ENCODE measurements at regions not wholly inside any gene's neighbourhood (a gene's known extent, or its start where the extent isn't known, plus 50 kb on each side); places are given as distances from the start of the nearest gene placed in this dataset.

DNA sequence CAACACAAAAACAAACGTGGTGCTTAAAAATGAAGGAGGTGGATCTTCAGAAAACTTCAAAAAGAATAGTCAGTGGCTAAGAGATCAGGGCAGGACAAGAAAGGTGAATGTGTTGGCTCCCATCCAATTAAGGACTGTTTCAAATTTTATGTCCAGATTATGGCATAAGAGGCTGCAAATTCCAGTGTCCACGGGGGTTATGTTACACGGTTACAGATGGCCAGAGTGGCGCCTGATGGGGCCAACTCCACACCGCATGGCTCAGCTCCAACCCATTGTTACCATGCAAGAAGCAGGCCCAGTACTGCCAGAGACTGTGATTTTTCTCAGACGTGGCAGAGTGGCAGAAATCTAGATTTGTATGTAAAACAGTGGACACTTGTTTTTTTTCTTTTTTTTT lies 168.4 kb upstream of the TENM3 start:
- no peak for TF ChIP-seq CTCF (IDR thresholded peaks at IDR 0.05; ENCODE audit: control insufficient read depth, extremely low read depth, insufficient read depth)
- no peak overlapping the region for H3K4me3 ChIP-seq (ENCODE audit: low read depth, low read length)
- no peak for DNase-seq (ENCODE audit: low read depth)

DNA sequence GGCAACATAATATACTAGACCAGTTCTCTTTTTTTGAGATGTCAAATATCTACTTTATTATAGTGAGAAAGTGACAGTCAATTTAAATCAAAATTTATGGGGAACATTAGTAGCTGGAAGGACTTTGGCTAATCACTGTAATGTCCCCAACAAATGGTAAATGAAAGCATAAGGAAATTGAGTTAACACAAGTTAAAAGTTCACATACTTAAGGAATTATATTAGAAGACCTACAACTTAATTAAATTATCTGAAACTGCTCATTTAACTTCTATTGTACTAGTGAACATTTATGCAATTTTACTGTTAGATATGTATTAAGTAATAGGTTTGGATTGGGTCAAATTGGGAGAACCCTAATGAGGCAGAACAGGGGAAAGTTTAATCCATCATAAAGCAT lies 160.3 kb upstream of the TENM3 start:
- H3K4me3 ChIP-seq (ENCODE audit: low read depth, low read length), result no peak overlapping the region
- DNase-seq (ENCODE audit: low read depth), result no peak
- no peak for TF ChIP-seq CTCF (IDR thresholded peaks at IDR 0.05; ENCODE audit: control insufficient read depth, extremely low read depth, insufficient read depth)

- no peak overlapping the region for H3K4me3 ChIP-seq (ENCODE audit: low read depth, low read length)
- DNase-seq (ENCODE audit: low read depth), result no peak
- TF ChIP-seq CTCF (IDR thresholded peaks at IDR 0.05; ENCODE audit: control insufficient read depth, extremely low read depth, insufficient read depth), result no peak
Observed at GRCh38 chr4:182083671-182084410, 159.4 kb upstream of the TENM3 start.

DNA sequence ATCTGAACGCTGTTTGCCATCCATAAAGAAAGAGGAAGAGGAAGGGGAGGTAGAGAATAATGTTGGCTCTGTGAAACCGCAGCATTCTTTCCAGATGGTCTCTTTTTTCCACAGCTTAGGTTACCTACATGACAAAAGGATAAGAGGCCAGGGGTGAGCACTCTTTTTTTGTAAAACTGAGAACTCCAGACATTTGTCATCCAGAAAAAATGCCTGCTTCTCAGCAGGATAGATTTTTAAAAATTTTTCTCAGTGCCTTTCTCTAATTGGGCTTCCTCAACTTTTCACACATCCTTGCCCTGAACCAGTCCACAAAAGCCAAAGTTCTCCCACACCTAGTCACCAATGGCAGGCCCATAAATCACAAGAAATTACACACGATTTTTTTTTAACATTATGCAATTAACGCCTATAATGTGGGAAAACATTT lies 158.1 kb upstream of the TENM3 start:
- H3K4me3 ChIP-seq (ENCODE audit: low read depth, low read length), result no peak overlapping the region
- TF ChIP-seq CTCF (IDR thresholded peaks at IDR 0.05; ENCODE audit: control insufficient read depth, extremely low read depth, insufficient read depth), result no peak
- no peak for DNase-seq (ENCODE audit: low read depth)

DNA sequence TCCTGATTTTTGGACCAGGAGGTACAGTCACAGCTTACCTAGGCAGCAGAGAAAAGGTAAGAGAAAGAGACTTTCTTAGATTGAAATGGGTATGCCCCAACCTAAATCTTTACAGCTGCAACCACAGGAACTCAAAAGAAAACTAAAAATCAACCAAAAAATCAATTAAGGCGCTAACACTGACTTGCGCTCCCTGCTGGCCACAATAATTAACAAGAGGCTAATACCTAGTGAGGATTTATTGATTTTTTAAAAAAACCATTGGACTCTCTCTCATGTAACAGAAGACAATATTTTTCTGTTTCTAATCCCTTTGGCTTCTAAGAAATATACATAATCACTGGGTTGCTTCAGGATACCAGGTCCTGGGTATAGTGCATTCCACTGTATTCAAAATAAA lies 153.9 kb upstream of the TENM3 start:
- TF ChIP-seq CTCF (IDR thresholded peaks at IDR 0.05; ENCODE audit: control insufficient read depth, extremely low read depth, insufficient read depth), result peak; percentile 57
- peak; percentile 2 for DNase-seq (ENCODE audit: low read depth)
- no peak overlapping the region for H3K4me3 ChIP-seq (ENCODE audit: low read depth, low read length)

GRCh38 chr4:182090186-182090585 lies 153.0 kb upstream of the TENM3 start:
- TF ChIP-seq CTCF (IDR thresholded peaks at IDR 0.05; ENCODE audit: control insufficient read depth, extremely low read depth, insufficient read depth), result no peak
- no peak overlapping the region for H3K4me3 ChIP-seq (ENCODE audit: low read depth, low read length)
- no peak for DNase-seq (ENCODE audit: low read depth)

GRCh38 chr4:182091128-182091527 lies 152.1 kb upstream of the TENM3 start:
- peak; percentile 30 for DNase-seq (ENCODE audit: low read depth)
- no peak for TF ChIP-seq CTCF (IDR thresholded peaks at IDR 0.05; ENCODE audit: control insufficient read depth, extremely low read depth, insufficient read depth)
- H3K4me3 ChIP-seq (ENCODE audit: low read depth, low read length), result no peak overlapping the region

Data from LNCaP clone FGC (cell line).